Hepatocyte (in vitro differentiated cells): ENCODE measurements at regions not wholly inside any gene's neighbourhood (a gene's known extent, or its start where the extent isn't known, plus 50 kb on each side); places are given as distances from the start of the nearest gene placed in this dataset.

Experiments
- DNase-seq: peaks from one replicate; pipeline ENCODE4 v3.0.0-alpha.2; 2016; ENCODE audit warnings: low spot score
- H2AFZ ChIP-seq: fragments of 200-600 bp; sonication (generic); 2 replicates; pipeline ENCODE4 v1.6.0; 2016; ENCODE audit warnings: antibody characterized with exemption, mild to moderate bottlenecking
- H3K27ac ChIP-seq: fragments of 200-600 bp; sonication (generic); 2 replicates; pipeline ENCODE4 v1.5.1; 2016; ENCODE audit warnings: mild to moderate bottlenecking
- H3K27me3 ChIP-seq: fragments of 200-600 bp; sonication (generic); 2 replicates; pipeline ENCODE4 v1.6.1; 2016
- H3K36me3 ChIP-seq: fragments of 200-600 bp; sonication (generic); replicated peaks from 2 replicates; pipeline ENCODE4 v1.5.1; 2016; ENCODE audit warnings: low read depth; ENCODE audit not compliant: insufficient read depth
- H3K4me1 ChIP-seq: fragments of 200-600 bp; sonication (generic); 2 replicates; pipeline ENCODE4 v1.5.1; 2016; ENCODE audit warnings: mild to moderate bottlenecking, moderate library complexity; ENCODE audit not compliant: insufficient read depth
- H3K4me2 ChIP-seq: fragments of 200-600 bp; sonication (generic); 2 replicates; pipeline ENCODE4 v1.6.0; 2016
- H3K4me3 ChIP-seq: fragments of 200-600 bp; sonication (generic); 2 replicates; pipeline ENCODE4 v1.5.1; 2016; ENCODE audit warnings: mild to moderate bottlenecking
- H3K79me2 ChIP-seq: fragments of 200-600 bp; sonication (generic); 2 replicates; pipeline ENCODE4 v1.6.0; 2017; ENCODE audit warnings: mild to moderate bottlenecking
- H3K9me2 ChIP-seq: fragments of 200-600 bp; sonication (generic); replicated peaks from 2 replicates; pipeline ENCODE4 v1.6.0; 2017; ENCODE audit warnings: mild to moderate bottlenecking; ENCODE audit not compliant: insufficient read depth
- H3K9me3 ChIP-seq: fragments of 200-600 bp; sonication (generic); 2 replicates; pipeline ENCODE4 v1.5.1; 2016; ENCODE audit warnings: low read depth, mild to moderate bottlenecking
- H4K20me1 ChIP-seq: fragments of 200-600 bp; sonication (generic); 2 replicates; pipeline ENCODE4 v1.6.0; 2016; ENCODE audit warnings: mild to moderate bottlenecking; ENCODE audit not compliant: insufficient read depth, poor library complexity, severe bottlenecking
- EZH2 ChIP-seq: fragments of 200-600 bp; sonication (generic); IDR thresholded peaks from 2 replicates; pipeline ENCODE4 v1.6.1; 2016; ENCODE audit warnings: antibody characterized with exemption, mild to moderate bottlenecking, borderline replicate concordance
- EZH2phosphoT487 ChIP-seq: fragments of 200-600 bp; sonication (generic); IDR thresholded peaks from one replicate; pipeline ENCODE4 v1.6.1; 2018; ENCODE audit warnings: antibody characterized with exemption, mild to moderate bottlenecking, low read depth, moderate library complexity; ENCODE audit not compliant: unreplicated experiment, severe bottlenecking
- WGBS: methylation state at CpG from one replicate; pipeline ENCODE4 v1.1.6; 2016; ENCODE audit warnings: low lambda C conversion rate; ENCODE audit errors: missing lambda C conversion rate; 5-methylcytosine and 5-hydroxymethylcytosine counted together
- TF ChIP-seq, protein P1 (sequence below): fragments of 200-600 bp; sonication (generic); IDR thresholded peaks from 2 replicates; pipeline ENCODE4 v1.5.1; 2016; ENCODE audit warnings: antibody characterized with exemption, mild to moderate bottlenecking; ENCODE audit not compliant: poor library complexity

DNA sequence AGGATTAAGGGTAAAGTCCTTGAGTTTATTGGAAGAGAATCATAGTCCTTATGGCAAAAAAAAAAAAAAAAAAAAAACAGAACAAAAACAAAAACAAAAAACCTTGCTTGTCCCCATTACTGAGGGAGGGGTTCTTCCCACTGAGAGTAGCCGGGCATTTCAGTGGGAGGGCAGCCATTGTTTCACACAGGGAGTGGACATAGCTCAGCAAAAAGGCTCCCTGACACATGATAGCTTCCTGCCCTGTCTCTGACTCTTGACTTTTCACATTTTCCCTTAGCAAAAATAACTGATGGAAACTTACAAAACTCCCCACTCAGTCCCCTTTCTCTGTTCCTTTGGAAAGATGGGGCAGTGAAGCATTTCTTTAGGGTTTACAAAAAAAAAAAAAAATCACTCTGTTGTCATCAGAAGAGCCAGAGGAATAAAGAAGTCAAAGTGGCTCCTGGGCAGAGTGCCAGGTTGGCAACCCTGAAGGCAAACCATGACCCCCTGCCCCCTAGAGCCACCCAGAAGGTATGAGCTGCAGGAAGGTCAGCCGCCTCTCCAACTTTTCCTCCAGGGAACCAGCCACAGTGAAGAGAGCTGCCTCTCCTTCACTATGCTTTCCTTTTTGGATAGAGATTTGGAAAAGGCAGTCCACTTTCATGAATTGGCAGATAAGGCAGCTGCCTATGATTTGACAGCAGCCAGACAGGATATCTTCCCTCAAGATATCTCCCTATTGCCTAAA lies 170.6 kb downstream of the KDR start:
- no peaks in the 10 kb centered on the region for H4K20me1 ChIP-seq
- no peaks in the 10 kb centered on the region for H3K27me3 ChIP-seq
- WGBS = 87% methylated on average over 2 of the region's 2 CpGs
- no peaks in the 10 kb centered on the region for H3K9me3 ChIP-seq
- TF ChIP-seq EZH2 (no peak), EZH2phosphoT487 (no peak)
- TF ChIP-seq, protein P1, sequence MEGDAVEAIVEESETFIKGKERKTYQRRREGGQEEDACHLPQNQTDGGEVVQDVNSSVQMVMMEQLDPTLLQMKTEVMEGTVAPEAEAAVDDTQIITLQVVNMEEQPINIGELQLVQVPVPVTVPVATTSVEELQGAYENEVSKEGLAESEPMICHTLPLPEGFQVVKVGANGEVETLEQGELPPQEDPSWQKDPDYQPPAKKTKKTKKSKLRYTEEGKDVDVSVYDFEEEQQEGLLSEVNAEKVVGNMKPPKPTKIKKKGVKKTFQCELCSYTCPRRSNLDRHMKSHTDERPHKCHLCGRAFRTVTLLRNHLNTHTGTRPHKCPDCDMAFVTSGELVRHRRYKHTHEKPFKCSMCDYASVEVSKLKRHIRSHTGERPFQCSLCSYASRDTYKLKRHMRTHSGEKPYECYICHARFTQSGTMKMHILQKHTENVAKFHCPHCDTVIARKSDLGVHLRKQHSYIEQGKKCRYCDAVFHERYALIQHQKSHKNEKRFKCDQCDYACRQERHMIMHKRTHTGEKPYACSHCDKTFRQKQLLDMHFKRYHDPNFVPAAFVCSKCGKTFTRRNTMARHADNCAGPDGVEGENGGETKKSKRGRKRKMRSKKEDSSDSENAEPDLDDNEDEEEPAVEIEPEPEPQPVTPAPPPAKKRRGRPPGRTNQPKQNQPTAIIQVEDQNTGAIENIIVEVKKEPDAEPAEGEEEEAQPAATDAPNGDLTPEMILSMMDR = no peak
- DNase-seq = no peak
- H3K4me3 ChIP-seq = no peak overlapping the region
- H3K79me2 ChIP-seq = no peaks in the 10 kb centered on the region
- no peaks in the 10 kb centered on the region for H3K9me2 ChIP-seq
- no peaks in the 10 kb centered on the region for H3K4me1 ChIP-seq
- H2AFZ ChIP-seq = no peak overlapping the region
- no peak overlapping the region for H3K27ac ChIP-seq
- H3K36me3 ChIP-seq = no peaks in the 10 kb centered on the region
- no peak overlapping the region for H3K4me2 ChIP-seq

DNA sequence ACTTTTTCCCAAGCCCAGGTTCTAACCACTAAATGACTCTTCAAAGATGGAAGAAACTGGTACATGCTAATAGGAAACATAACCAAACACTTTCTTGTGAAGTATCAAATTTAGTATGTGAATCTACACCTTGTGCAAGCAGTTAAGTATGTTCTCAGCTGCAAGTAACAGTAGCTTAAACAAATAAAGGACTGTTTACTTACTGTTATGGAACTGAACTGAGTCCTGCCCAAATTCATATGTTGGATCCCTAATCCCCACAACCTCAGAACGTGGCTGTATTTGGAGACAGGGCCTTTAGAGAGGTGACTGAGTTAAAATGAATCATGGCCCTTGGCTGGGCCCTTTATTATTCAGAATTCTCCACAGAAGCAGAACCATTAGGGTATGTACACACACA lies 178.7 kb downstream of the KDR start:
- Histone ChIP-seq H3K36me3 (no peaks in the 10 kb centered on the region), H3K9me2 (no peaks in the 10 kb centered on the region), H3K4me1 (no peaks in the 10 kb centered on the region), H3K4me3 (no peak overlapping the region), H3K27me3 (no peaks in the 10 kb centered on the region), H3K9me3 (no peaks in the 10 kb centered on the region), H3K4me2 (no peak overlapping the region), H2AFZ (no peak overlapping the region), H3K79me2 (no peaks in the 10 kb centered on the region), H3K27ac (no peak overlapping the region), H4K20me1 (no peaks in the 10 kb centered on the region)
- 48% methylated on average over 1 of the region's 1 CpG for WGBS
- TF ChIP-seq, protein P1 = no peak
- no peak for TF ChIP-seq EZH2
- TF ChIP-seq EZH2phosphoT487 = no peak
- DNase-seq = no peak

DNA sequence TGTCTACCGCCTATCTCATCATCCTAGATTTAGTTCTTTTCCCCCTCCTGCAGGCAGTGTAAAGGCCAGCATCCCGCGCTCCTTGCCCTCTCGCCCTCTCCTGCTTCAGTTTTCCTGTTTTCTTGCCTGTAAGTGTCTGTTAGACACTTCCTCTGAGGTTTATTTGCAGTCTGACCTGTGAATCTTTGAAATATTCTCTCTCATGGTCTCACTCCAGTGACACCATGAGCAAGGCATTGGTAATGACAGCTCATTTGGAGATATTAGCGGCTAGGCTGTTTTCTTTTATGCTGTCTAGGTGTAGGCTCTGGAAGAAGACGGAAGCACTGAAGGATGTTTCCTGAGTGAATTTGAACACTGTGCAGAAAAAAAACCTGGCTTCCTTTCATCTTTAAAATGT lies 179.6 kb downstream of the KDR start:
- WGBS = 90% methylated on average over 6 of the region's 6 CpGs

More for the DNA sequence above, 179.6 kb downstream of the KDR start:
- Histone ChIP-seq H3K36me3 (no peaks in the 10 kb centered on the region), H3K79me2 (no peaks in the 10 kb centered on the region), H4K20me1 (no peaks in the 10 kb centered on the region), H3K4me2 (no peak overlapping the region), H3K9me3 (no peaks in the 10 kb centered on the region), H3K9me2 (no peaks in the 10 kb centered on the region), H3K27me3 (no peaks in the 10 kb centered on the region), H3K27ac (no peak overlapping the region), H3K4me1 (no peaks in the 10 kb centered on the region), H3K4me3 (no peak overlapping the region), H2AFZ (no peak overlapping the region)
- TF ChIP-seq, protein P1 = no peak
- TF ChIP-seq EZH2phosphoT487 = no peak
- TF ChIP-seq EZH2 = no peak
- no peak for DNase-seq
